Nephron progenitor cell (in vitro differentiated cells): ENCODE measurements at regions not wholly inside any gene's neighbourhood (a gene's known extent, or its start where the extent isn't known, plus 50 kb on each side); places are given as distances from the start of the nearest gene placed in this dataset.
"Not testable (repeated sequence)": the region's sequence is repeated elsewhere in the genome, so short reads cannot be mapped to it uniquely, and the experiment has no call there.

Source experiments
- DNase-seq: peaks from one replicate; pipeline ENCODE4 v3.0.0; 2021
- H3K27ac Mint-ChIP-seq: 2 replicates; pipeline ENCODE4 v1.8.0; 2021; ENCODE audit warnings: mild to moderate bottlenecking, moderate library complexity, mixed read lengths
- H3K27me3 Mint-ChIP-seq: 2 replicates; pipeline ENCODE4 v1.8.0; 2021; ENCODE audit warnings: mild to moderate bottlenecking, low read depth, mixed read lengths; ENCODE audit not compliant: poor library complexity
- H3K36me3 Mint-ChIP-seq: 2 replicates; pipeline ENCODE4 v1.8.0; 2021; ENCODE audit warnings: low read depth, mixed read lengths
- H3K4me1 Mint-ChIP-seq: 2 replicates; pipeline ENCODE4 v1.8.0; 2021; ENCODE audit warnings: mixed read lengths
- H3K4me3 Mint-ChIP-seq: 2 replicates; pipeline ENCODE4 v1.8.0; 2021; ENCODE audit warnings: mild to moderate bottlenecking, moderate library complexity, mixed read lengths
- H3K9me3 Mint-ChIP-seq: 2 replicates; pipeline ENCODE4 v1.8.0; 2021; ENCODE audit warnings: mild to moderate bottlenecking, moderate library complexity, mixed read lengths
- CTCF ChIP-seq: fragments of 200-600 bp; sonication (generic); IDR thresholded peaks from 2 replicates; pipeline ENCODE4 v1.5.0; 2021; ENCODE audit warnings: antibody characterized with exemption

GRCh38 chr6:34646714-34647113, 49.9 kb downstream of the ILRUN start:
- no peak for TF ChIP-seq CTCF
- H3K4me3 Mint-ChIP-seq = no peak overlapping the region
- peaks cover 45% of the 10 kb centered on the region for H3K36me3 Mint-ChIP-seq
- H3K27me3 Mint-ChIP-seq = no peaks in the 10 kb centered on the region
- no peak overlapping the region for H3K27ac Mint-ChIP-seq
- H3K9me3 Mint-ChIP-seq = no peaks in the 10 kb centered on the region
- peaks cover 5% of the 10 kb centered on the region for H3K4me1 Mint-ChIP-seq
- DNase-seq = no peak

- Mint-ChIP-seq H3K27me3 (no peaks in the 10 kb centered on the region), H3K9me3 (no peaks in the 10 kb centered on the region), H3K36me3 (peaks cover 45% of the 10 kb centered on the region), H3K4me1 (peaks cover 5% of the 10 kb centered on the region), H3K4me3 (no peak overlapping the region), H3K27ac (no peak overlapping the region)
- no peak for TF ChIP-seq CTCF
- no peak for DNase-seq
Measured at GRCh38 chr6:34645627-34646026, 50.9 kb downstream of the ILRUN start.

- Mint-ChIP-seq H3K27ac (peak overlapping the region; percentile 1), H3K36me3 (peaks cover 50% of the 10 kb centered on the region), H3K27me3 (no peaks in the 10 kb centered on the region), H3K4me3 (no peak overlapping the region), H3K9me3 (no peaks in the 10 kb centered on the region), H3K4me1 (peaks cover 5% of the 10 kb centered on the region)
- no peak for TF ChIP-seq CTCF
- DNase-seq = no peak
Measured at GRCh38 chr6:34644716-34645115, 51.9 kb downstream of the ILRUN start.

GRCh38 chr6:34642427-34642826, 54.1 kb downstream of the ILRUN start:
- H3K27me3 Mint-ChIP-seq = no peaks in the 10 kb centered on the region
- H3K4me1 Mint-ChIP-seq = peaks cover 4% of the 10 kb centered on the region
- H3K36me3 Mint-ChIP-seq = peaks cover 50% of the 10 kb centered on the region
- no peak for TF ChIP-seq CTCF
- no peak for DNase-seq
- H3K27ac Mint-ChIP-seq = peak overlapping the region; percentile 65
- H3K9me3 Mint-ChIP-seq = no peaks in the 10 kb centered on the region
- H3K4me3 Mint-ChIP-seq = no peak overlapping the region

GRCh38 chr6:34640074-34640849, 56.3 kb downstream of the ILRUN start:
- DNase-seq, H3K4me3 Mint-ChIP-seq, H3K9me3 Mint-ChIP-seq, H3K4me1 Mint-ChIP-seq, H3K27ac Mint-ChIP-seq, H3K27me3 Mint-ChIP-seq: not testable (repeated sequence)
- H3K36me3 Mint-ChIP-seq = peaks cover 37% of the 10 kb centered on the region

GRCh38 chr6:34638834-34639736, 57.5 kb downstream of the ILRUN start:
- no peak overlapping the region for H3K27ac Mint-ChIP-seq
- peaks cover 4% of the 10 kb centered on the region for H3K27me3 Mint-ChIP-seq
- no peak for DNase-seq
- H3K4me3 Mint-ChIP-seq = no peak overlapping the region
- H3K4me1 Mint-ChIP-seq = no peaks in the 10 kb centered on the region
- H3K36me3 Mint-ChIP-seq = peaks cover 29% of the 10 kb centered on the region
- no peaks in the 10 kb centered on the region for H3K9me3 Mint-ChIP-seq
- TF ChIP-seq CTCF = no peak
